HL-60/S4 (cell line): ENCODE measurements at regions not wholly inside any gene's neighbourhood (a gene's known extent, or its start where the extent isn't known, plus 50 kb on each side); places are given as distances from the start of the nearest gene placed in this dataset.

Experiments used
- in situ Hi-C: fragments of 300-500 bp; cut with MboI; formaldehyde crosslinking; loops from 2 replicates; pipeline ENCODE4 v1.14.3; 2022; ENCODE audit warnings: low sequenced_read_pairs

GRCh38 chr4:17339376-17339775 lies 172.5 kb downstream of the QDPR start:
- in situ Hi-C loops: no loop called here

DNA sequence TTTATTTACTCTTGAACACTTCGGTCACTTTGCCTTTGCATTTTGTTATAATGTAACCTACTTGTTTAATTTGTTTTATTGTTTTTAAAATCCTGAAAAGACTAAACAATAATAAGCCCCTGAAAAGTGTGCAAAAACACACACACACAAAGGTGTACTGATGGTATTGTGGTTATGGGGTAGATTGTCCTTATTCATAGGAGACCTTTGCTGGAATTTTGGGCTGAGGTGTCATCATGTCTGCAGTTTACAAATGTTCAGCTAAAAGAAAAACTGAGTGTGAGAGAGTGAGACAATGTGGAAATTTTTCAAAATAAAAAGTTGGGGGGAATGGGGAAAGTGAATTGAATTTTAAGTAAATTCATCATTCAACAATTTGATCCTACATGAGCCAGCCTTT lies 174.9 kb downstream of the QDPR start:
- in situ Hi-C loops: no loop called here

GRCh38 chr4:17336524-17336961 lies 175.3 kb downstream of the QDPR start:
- in situ Hi-C loops: no loop called here

DNA sequence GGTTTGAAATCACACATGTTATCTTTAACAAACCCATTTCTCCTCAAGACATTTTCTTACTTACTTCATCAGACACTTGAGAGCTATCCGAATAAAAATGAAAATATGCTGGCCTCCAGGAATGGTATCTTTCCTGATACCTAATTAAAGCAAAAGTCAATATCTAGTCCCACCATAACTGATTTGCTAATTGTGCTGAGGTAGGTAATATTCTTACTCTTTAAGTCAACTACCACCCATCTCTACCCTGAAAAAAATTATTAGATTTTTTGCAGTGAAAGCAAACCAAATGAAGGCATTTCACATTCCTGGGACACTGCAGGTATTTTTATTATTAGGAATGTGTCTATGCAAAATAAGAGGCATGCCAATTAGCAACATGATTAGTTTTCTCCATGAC lies 175.8 kb downstream of the QDPR start:
- in situ Hi-C loops: no loop called here

- in situ Hi-C loops: no loop called here
Observed at GRCh38 chr4:17335371-17335770, 176.5 kb downstream of the QDPR start.

DNA sequence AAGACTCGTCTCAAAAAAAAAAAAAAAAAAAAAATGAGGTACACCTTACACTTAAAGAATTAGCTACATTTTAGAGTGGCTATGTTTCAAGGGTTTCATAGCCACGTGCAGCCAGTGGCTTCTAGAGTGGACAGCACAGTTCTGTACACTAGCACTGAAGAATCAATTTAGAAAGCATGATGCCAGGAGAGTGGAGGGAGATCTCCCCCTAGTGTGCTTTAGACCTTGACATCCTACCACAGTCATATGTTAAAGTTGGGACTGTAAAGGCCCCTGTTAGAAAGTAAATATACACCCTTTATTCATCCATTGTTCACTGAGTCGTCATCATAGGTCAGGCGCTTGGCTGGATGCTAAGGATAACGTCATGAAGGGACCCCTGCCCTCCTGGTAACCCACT lies 179.4 kb downstream of the QDPR start:
- in situ Hi-C loops: no loop called here

DNA sequence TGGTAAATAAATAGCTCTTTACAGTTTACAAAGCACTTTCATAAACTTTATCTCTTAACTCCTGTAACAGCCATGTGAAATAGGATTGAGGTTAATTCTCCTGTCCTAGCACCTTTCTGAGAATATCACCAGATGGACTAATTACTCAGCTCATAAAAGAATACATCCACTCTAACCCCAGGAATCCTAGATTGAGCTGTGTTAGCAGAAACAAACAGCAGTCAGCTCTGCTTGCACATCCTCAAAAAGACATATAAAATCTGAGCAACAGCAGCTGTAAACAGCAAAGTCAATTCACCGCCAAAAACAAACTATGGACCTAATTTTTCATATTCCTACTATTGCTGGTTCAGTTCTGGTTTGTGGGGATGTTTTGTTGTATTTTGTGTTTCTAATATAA lies 182.8 kb downstream of the QDPR start:
- in situ Hi-C loops: no loop called here

DNA sequence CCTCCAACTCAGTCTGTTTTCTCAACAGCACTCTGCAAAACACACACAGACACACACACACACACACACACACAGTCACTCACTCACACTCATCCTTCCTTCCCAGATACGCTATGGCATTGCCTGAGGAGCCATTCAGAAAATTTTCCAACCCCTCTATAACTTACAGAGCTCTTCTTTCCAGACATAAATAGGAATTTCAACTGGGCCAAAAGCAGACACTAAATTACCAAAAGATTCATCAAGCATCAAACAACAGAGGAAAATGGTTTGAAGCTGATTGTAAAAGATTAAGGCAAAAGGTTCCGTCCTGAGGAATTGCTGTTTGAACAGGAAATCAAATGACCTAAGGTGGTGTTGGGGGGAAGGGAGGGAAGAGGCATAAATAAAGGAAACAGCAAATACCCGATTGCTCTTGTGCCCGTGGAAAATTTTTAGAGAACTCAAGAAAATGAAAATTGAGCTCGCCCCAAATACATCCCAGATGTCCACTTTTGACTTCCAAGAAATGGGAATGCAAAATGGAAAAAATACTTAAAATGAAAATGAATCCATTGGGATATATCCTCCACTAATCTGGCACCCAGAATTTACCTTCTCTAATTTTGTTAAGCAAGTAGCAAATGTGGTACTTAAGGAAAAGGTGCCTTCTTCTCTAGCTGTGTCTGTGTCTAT lies 183.6 kb downstream of the QDPR start:
- in situ Hi-C loops: no loop called here

DNA sequence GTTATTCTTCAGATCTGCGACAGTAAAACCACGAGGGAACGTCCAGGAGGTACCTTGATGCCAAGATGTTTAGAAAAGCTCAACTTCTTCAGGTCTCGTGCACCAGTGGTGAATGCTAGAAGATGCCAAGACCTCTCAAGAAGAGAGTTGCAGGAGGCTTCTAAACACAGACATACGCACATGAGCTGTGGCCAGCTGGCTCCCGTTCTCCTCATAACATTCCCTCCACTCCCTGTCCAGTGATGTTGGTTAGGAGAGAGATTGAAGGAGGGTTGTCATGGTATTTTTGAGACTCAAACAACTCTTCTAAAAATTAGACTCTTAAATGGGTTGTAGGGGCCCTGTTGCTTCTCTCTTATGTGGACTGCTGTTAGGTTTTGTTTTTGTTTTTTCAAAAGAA lies 184.3 kb downstream of the QDPR start:
- in situ Hi-C loops: no loop called here

DNA sequence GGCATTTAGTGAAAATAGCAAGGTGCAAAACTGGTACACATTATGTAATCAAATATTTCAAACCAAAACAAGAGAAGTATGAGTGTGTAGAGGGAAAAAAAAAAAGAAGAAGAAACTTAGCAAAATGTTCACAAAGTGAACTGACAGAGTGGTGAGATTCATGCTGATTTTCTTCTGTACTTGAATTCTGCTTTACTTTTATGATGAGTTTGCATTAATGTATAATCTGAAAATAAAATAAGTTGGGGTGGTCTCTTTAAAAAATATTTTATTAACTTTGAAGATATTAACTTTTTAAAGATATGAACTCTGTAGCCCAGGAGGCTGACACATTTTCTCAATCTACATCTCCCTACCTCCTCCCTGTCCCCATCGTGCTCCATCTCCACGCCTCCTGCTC lies 185.1 kb downstream of the QDPR start:
- in situ Hi-C loops: no loop called here

GRCh38 chr4:17325098-17325497 lies 186.8 kb downstream of the QDPR start:
- in situ Hi-C loops: no loop called here

DNA sequence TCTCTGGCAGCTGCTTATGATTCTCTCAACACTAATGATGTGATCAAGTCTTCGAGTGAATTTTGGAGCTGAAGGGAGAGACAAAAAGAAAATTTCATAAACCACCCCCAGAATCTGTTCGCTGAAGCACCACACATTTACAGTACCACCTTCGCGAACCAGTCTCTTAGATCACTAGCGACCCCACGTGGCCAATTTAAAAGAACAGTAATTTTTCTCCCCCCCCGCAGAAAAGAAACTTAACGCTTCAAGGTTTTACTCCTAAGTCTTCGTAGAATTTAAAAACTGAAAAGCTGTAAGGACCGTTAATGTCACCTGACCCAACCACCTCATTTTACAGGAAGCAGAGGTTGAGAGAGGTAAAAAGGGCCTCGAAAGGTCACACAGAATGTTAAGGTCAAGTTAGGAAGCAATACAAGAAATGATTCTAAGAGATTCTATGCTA lies 187.5 kb downstream of the QDPR start:
- in situ Hi-C loops: no loop called here

DNA sequence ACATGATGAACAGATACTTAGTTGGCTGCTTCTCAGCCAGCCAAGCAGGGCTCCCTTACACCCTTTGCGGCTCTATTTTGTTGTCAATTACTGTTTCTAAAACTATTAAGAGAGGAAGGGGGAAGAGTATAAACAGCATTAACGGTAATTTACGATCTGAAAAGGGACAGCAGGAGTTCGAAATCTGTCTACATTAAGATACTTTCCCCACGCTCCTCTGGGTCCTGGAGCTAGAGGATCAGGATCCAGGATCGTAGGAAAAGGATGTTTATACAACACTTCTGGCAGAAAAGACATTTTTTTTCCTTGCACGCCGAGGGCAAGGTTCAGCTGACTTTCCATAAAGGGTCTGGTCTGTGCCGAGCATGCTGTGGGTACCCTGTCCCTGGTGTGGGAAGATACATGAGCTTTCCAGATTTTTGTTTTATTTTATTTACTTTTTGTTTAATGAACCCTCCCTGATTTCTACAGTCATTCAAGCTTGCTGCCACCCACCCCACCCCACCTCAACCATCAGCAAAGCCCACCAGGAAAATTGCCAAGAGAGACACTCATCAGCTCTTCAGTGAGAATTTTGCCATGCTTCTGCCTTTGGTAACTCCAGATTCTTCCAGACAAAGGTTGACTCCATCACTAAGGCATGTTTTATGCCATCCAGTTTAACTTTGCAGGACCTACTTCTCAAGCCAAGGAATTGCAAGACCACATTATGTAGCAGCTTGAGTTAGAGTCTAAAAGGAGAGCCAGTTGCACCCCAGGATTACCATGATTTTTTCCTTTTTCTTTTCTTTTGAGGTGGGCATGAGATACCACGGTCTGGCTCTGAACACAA lies 188.1 kb downstream of the QDPR start:
- in situ Hi-C loops: no loop called here

GRCh38 chr4:17322514-17322913 lies 189.4 kb downstream of the QDPR start:
- in situ Hi-C loops: no loop called here

GRCh38 chr4:17320046-17320445 lies 191.8 kb downstream of the QDPR start:
- in situ Hi-C loops: no loop called here

DNA sequence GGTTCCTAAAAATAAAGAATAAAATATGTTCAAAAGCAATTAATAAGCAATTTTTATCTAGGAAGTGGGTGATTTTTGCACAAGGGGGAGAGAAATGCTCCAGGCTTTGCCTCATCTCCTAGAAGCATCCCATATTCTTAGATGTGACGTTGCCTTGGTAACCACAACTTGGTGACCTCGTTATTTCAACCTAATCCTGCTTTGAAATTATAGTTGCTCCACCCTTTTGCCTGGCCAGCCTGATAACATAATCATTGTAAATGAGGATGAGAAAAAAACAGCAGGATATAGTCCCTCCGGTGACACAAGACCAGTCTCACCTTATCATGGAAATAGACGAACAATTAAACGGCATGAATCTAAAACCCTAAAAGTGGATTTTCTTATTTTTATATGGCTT lies 194.4 kb downstream of the QDPR start:
- in situ Hi-C loops: no loop called here

DNA sequence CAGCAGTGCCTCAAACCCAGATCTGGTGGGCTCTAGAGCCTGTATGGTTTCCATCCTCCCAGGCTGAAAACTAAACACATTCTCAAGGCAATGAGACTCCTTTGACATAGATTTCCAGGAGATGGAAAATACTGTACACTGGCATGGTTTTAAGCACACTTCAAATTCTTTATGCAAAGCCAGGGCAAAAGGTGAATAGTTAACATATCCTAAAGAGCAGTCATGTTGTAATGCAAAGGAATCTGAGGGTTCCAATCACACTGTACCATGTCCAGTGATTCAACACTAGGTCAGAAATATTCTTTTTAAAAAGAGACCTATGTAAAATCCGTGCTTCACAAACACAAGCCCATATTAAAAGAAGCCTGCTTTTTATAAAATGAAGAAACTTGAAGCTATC lies 195.3 kb downstream of the QDPR start:
- in situ Hi-C loops: no loop called here

DNA sequence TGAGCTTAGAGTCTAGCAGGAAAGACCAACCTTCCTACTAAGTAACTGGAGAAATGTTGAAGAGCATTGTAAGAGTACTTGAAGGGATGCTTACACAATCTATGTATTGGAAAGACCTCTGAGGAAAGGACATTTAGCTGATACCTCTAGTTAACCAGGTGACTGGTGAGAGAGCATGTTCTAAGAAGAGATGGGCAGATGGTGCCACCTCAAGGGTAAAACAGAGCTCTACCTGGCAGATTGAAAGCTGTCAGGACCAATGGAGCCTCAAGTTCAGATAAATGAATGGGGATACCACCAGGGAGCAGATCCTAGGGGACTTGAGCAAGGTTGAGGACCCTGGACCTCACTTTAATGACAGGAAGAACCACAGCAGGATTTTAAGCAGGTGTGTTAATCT lies 196.4 kb downstream of the QDPR start:
- in situ Hi-C loops: no loop called here

GRCh38 chr4:17313194-17313593 lies 198.7 kb downstream of the QDPR start:
- in situ Hi-C loops: no loop called here

DNA sequence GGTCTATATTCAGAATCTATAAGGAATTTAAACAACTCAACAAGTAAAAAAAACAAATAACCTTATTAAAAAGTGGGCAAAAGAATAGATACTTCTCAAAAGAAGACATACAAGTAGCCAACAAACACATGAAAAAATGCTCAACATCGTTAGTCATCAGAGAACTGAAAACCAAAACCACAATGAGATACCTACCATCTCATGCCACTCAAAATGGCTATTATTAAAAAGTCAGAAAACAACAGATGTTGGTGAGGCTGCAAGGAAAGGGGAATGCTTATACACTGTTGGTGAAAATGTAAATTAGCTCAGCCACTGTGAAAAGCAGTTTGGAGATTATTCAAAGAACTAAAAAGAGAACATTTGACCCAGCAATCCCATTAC lies 201.6 kb downstream of the QDPR start:
- in situ Hi-C loops: no loop called here

DNA sequence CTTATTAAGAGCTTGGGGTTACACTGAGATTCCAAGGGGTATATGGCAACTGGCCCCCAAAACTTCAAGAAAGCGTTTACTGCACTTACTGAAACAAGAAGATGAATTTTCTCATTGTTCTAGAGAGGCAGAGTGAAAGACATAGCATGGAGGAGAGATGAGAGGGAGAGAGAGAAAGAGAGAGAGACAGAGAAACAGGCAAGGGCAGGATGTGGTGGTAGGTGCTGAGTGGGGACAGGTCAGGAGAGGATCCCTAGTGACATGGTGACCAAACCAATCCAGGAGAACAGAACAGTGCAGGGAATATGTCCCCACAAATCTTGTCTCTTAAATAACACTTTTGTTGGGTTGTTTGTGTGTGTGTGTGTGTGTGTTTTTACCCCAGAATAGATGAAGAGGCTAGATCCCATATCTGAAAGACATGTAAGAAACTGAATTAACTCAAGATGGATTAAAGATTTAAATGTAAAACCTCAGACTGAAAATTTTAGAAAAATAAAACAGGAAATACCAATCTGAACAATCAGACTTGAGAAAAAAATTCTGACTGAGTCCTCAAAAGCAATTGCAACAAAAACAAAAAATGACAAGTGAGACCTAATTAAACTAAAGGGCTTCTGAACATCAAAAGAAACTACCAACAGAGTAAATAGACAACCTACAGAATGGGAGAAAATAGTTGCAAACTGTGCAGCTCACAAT lies 202.2 kb downstream of the QDPR start:
- in situ Hi-C loops: no loop called here

DNA sequence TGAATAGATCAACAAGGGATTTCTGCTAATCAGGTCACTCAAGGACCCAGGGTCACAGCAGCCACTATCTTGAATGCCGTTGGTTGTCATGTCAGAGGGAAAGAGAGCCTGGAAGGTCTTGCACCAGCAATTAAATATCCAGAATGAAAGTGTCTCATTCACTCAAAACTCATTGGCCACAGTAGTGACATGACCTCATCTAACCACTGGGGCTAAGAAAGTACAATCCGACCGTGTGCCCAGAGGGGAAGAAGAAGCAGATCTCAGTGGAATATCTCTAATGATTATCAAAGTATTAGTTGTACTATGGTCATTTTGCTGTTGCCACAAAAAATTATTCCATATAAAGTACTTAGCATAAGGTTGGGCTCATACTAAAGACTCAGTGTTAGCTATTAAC lies 210.0 kb downstream of the QDPR start:
- in situ Hi-C loops: no loop called here
